ENCODE measurements at regions not wholly inside any gene's neighbourhood (a gene's known extent, or its start where the extent isn't known, plus 50 kb on each side); places are given as distances from the start of the nearest gene placed in this dataset.

GRCh38 chr3:141684758-141685157 lies 53.3 kb upstream of the RNF7 start:
- Histone ChIP-seq H3K36me3 (ENCODE audit: control insufficient read depth, insufficient read depth, low read length) (no peaks in the 10 kb centered on the region), H3K4me3 (replicated peaks; ENCODE audit: low read depth, low read length) (no peak overlapping the region), H3K27me3 (replicated peaks; ENCODE audit: control insufficient read depth, insufficient read depth, low read length) (no peaks in the 10 kb centered on the region)
- no peak for TF ChIP-seq CTCF (IDR thresholded peaks at IDR 0.05; ENCODE audit: insufficient read depth, low read length, poor library complexity, severe bottlenecking)
- no peak for DNase-seq (ENCODE audit: extremely low read depth, insufficient read length)

- H3K4me3 ChIP-seq (replicated peaks; ENCODE audit: low read depth, low read length), result peak overlapping the region; percentile 19; the same call in 1 of the 2 replicates
- no peaks in the 10 kb centered on the region for H3K36me3 ChIP-seq (ENCODE audit: control insufficient read depth, insufficient read depth, low read length)
- peak; percentile 9 for DNase-seq (ENCODE audit: extremely low read depth, insufficient read length)
- no peaks in the 10 kb centered on the region for H3K27me3 ChIP-seq (replicated peaks; ENCODE audit: control insufficient read depth, insufficient read depth, low read length)
- no peak for TF ChIP-seq CTCF (IDR thresholded peaks at IDR 0.05; ENCODE audit: insufficient read depth, low read length, poor library complexity, severe bottlenecking)
These were observed 51.4 kb upstream of the RNF7 start for GRCh38 chr3:141686466-141687291.
